Naive thymus-derived CD4-positive, alpha-beta T cell (primary cell): ENCODE measurements at regions not wholly inside any gene's neighbourhood (a gene's known extent, or its start where the extent isn't known, plus 50 kb on each side); places are given as distances from the start of the nearest gene placed in this dataset.

ENCODE experiments used
- ATAC-seq: fragments of 150-1000 bp; cut with Tn5 transposase; 2 replicates; pipeline ENCODE4 v1.10.0; 2021; ENCODE audit warnings: mild to moderate bottlenecking, moderate library complexity
- CTCF ChIA-PET: fragments of 350-600 bp; sonication (Branson Sonifier 250); formaldehyde crosslinking; loops from one replicate; lab custom pipeline; 2021; ENCODE audit warnings: antibody characterized with exemption; lab: Charles Lee
- POLR2A ChIA-PET: fragments of 350-600 bp; sonication (Branson Sonifier 250); formaldehyde crosslinking; loops from one replicate; lab custom pipeline; 2021; ENCODE audit warnings: antibody characterized with exemption, inconsistent platforms; lab: Charles Lee
- DNase-seq, 9 donors: peaks; one replicate each; pipeline versions ENCODE4 v3.0.0 to v3.0.0-alpha.2; 2020 to 2022; ENCODE audit warnings: mixed read lengths in 1 of 9
- H3K27ac ChIP-seq: one replicate; pipeline ENCODE4 v1.7.0; 2013; ENCODE audit warnings: mild to moderate bottlenecking, low read depth, low read length, moderate library complexity
- H3K27me3 ChIP-seq, 2 donors: one replicate each; pipeline ENCODE4 v1.7.0; 2013; ENCODE audit warnings: low read length in 2 of 2, mild to moderate bottlenecking in 2 of 2, moderate library complexity in 2 of 2; ENCODE audit not compliant: control insufficient read depth in 2 of 2, insufficient read depth in 2 of 2
- H3K36me3 ChIP-seq, 3 experiments: 1 replicate in 2 of 3; 2 replicates in 1 of 3; pipeline ENCODE4 v1.7.0; 2013; ENCODE audit warnings: low read length in 3 of 3, mild to moderate bottlenecking in 3 of 3, moderate library complexity in 1 of 3; ENCODE audit not compliant: insufficient read depth in 3 of 3, control insufficient read depth in 2 of 3
- H3K4me1 ChIP-seq, 2 donors: one replicate each; pipeline ENCODE4 v1.7.0; 2013; ENCODE audit warnings: low read length in 2 of 2, mild to moderate bottlenecking in 2 of 2, moderate library complexity in 1 of 2; ENCODE audit not compliant: control insufficient read depth in 2 of 2, insufficient read depth in 2 of 2
- H3K4me3 ChIP-seq: 2 replicates; pipeline ENCODE4 v1.7.0; 2013; ENCODE audit warnings: mild to moderate bottlenecking, low read length
- H3K9me3 ChIP-seq, 3 experiments: 1 replicate in 2 of 3; 2 replicates in 1 of 3; pipeline ENCODE4 v1.7.0; 2013; ENCODE audit warnings: low read length in 3 of 3; ENCODE audit not compliant: control insufficient read depth in 2 of 3
- H3K27ac Mint-ChIP-seq, 9 donors: one replicate each; pipeline ENCODE4 v1.8.0; 2020 to 2022; ENCODE audit warnings: mixed read lengths in 9 of 9, mild to moderate bottlenecking in 8 of 9, moderate library complexity in 5 of 9, inconsistent platforms in 2 of 9
- H3K27me3 Mint-ChIP-seq, 5 donors: one replicate each; pipeline ENCODE4 v1.8.0; 2021 to 2022; ENCODE audit warnings: mixed read lengths in 5 of 5, mild to moderate bottlenecking in 1 of 5
- H3K36me3 Mint-ChIP-seq, 5 donors: one replicate each; pipeline ENCODE4 v1.8.0; 2020 to 2022; ENCODE audit warnings: mixed read lengths in 5 of 5, mild to moderate bottlenecking in 3 of 5, inconsistent platforms in 1 of 5
- H3K4me1 Mint-ChIP-seq, 7 donors: one replicate each; pipeline ENCODE4 v1.8.0; 2020 to 2022; ENCODE audit warnings: mixed read lengths in 7 of 7, mild to moderate bottlenecking in 3 of 7, inconsistent platforms in 1 of 7
- H3K4me3 Mint-ChIP-seq, 10 donors: one replicate each; pipeline ENCODE4 v1.8.0; 2020 to 2022; ENCODE audit warnings: mild to moderate bottlenecking in 10 of 10, mixed read lengths in 10 of 10, moderate library complexity in 6 of 10, inconsistent platforms in 2 of 10
- H3K9me3 Mint-ChIP-seq, 11 donors: one replicate each; pipeline ENCODE4 v1.8.0; 2020 to 2022; ENCODE audit warnings: mixed read lengths in 11 of 11, mild to moderate bottlenecking in 4 of 11, inconsistent platforms in 1 of 11, moderate library complexity in 1 of 11
- intact Hi-C, 2 donors: fragments of 100-400 bp; cut with micrococcal nuclease; formaldehyde crosslinking; loops; one replicate each; pipeline ENCODE4 v1.15.1; 2023

- Mint-ChIP-seq H3K27me3 (no peaks in the 10 kb centered on the region), H3K4me1 (peaks cover 29 to 78% (median 69%) of the 10 kb centered on the region in 7 donors), H3K9me3 (peaks cover 0 to 1% (median 0%) of the 10 kb centered on the region in 11 donors), H3K4me3 (peak overlapping the region in 1 of 10 donors; percentile 6), H3K36me3 (peaks cover 0 to 5% (median 0%) of the 10 kb centered on the region in 5 donors), H3K27ac (no peak overlapping the region)
- Histone ChIP-seq H3K9me3 (no peaks in the 10 kb centered on the region), H3K27ac (no peak overlapping the region), H3K4me1 (peaks cover 22 to 48% of the 10 kb centered on the region in 2 donors), H3K4me3 (no peak overlapping the region), H3K27me3 (no peaks in the 10 kb centered on the region), H3K36me3 (no peaks in the 10 kb centered on the region)
- no peak for ATAC-seq
- intact Hi-C loops = loop anchor here (5.0 to 10.0 kb wide), 7 partner anchors 37 to 847 kb away; partner anchors contain the start of gene GPBP1 (in 1 of the 2)
- DNase-seq = no peak
- ChIA-PET POLR2A (no interaction called here), CTCF (no interaction called here)
Observed at GRCh38 chr5:56325039-56325438, 91.9 kb upstream of the ANKRD55 start.

DNA sequence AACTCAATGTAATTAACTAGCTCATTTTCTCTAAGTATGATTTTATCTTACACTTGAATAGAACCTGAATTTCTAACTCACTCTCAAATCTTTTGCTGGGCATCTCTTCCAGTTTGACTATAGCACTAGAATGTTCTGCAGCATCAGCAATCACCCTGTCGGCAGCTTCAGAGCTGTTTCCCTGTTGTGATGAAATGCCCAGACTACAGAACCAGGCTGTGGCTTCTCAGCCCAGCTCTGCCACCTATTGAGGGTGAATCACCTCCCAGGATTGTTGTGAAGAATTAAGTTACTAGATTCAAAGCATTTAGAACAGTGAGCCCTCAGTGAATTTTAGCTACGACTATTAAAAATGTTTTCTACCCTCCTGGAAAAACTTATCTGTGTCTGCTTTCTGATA is 90.4 kb upstream of the ANKRD55 start:
- ATAC-seq (no peak), DNase-seq (no peak)
- Histone ChIP-seq H3K27ac (no peak overlapping the region), H3K9me3 (no peaks in the 10 kb centered on the region), H3K4me1 (peaks cover 6 to 33% of the 10 kb centered on the region in 2 donors), H3K27me3 (no peaks in the 10 kb centered on the region), H3K4me3 (no peak overlapping the region), H3K36me3 (no peaks in the 10 kb centered on the region)
- ChIA-PET CTCF (interaction anchor here (0.7 to 1.0 kb wide), 4 partner anchors 8 to 514 kb away, joined by 3 to 6 read pairs (median 3); no protein-coding TSS in a partner anchor), POLR2A (interaction anchor here (1.2 to 1.3 kb wide), 2 partner anchors 9 to 157 kb away, joined by 3 to 7 read pairs; no protein-coding TSS in a partner anchor)
- Mint-ChIP-seq H3K27ac (peak overlapping the region in 1 of 9 donors; percentile 32), H3K4me3 (no peak overlapping the region), H3K9me3 (peaks cover 0 to 1% (median 0%) of the 10 kb centered on the region in 11 donors), H3K36me3 (peaks cover 0 to 5% (median 0%) of the 10 kb centered on the region in 5 donors), H3K4me1 (peaks cover 19 to 63% (median 54%) of the 10 kb centered on the region in 7 donors), H3K27me3 (no peaks in the 10 kb centered on the region)
- intact Hi-C loops = loop anchor here in 1 of 2 donors (10.0 kb wide), 1 partner anchor 371 kb away; no protein-coding TSS in a partner anchor

DNA sequence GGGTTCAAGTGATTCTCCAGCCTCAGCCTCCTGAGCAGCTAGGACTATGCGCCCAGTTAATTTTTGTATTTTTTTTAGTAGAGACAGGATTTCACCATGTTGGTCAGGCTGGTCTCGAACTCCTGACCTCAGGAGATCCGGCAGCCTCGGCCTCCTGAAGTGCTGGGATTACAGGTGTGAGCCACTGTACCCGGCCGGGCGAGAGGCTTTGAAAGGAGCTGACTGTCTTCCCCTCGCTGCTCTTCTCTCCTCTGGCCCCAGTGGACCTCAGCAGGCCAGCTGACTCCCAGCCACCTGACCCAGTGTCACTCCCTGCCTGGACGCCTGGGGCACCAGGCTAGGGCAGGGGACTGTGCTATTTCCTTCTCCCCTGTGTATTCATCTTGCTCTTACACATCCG is 89.5 kb upstream of the ANKRD55 start:
- intact Hi-C loops = loop anchor here in 1 of 2 donors (10.0 kb wide), 1 partner anchor 372 kb away; no protein-coding TSS in a partner anchor
- no peaks in the 10 kb centered on the region for H3K27me3 Mint-ChIP-seq
- Histone ChIP-seq H3K27me3 (no peaks in the 10 kb centered on the region), H3K36me3 (no peaks in the 10 kb centered on the region), H3K9me3 (no peaks in the 10 kb centered on the region), H3K27ac (no peak overlapping the region), H3K4me3 (no peak overlapping the region), H3K4me1 (peaks cover 0 to 28% of the 10 kb centered on the region in 2 donors)
- POLR2A ChIA-PET = interaction anchor here (1.3 kb wide), 1 partner anchor 158 kb away, joined by 3 read pairs; no protein-coding TSS in a partner anchor
- H3K27ac Mint-ChIP-seq = no peak overlapping the region
- H3K36me3 Mint-ChIP-seq = peaks cover 0 to 3% (median 0%) of the 10 kb centered on the region in 5 donors
- H3K4me1 Mint-ChIP-seq = peaks cover 10 to 58% (median 48%) of the 10 kb centered on the region in 7 donors
- CTCF ChIA-PET = no interaction called here
- no peaks in the 10 kb centered on the region for H3K9me3 Mint-ChIP-seq
- ATAC-seq (no peak), DNase-seq (no peak)
- no peak overlapping the region for H3K4me3 Mint-ChIP-seq

DNA sequence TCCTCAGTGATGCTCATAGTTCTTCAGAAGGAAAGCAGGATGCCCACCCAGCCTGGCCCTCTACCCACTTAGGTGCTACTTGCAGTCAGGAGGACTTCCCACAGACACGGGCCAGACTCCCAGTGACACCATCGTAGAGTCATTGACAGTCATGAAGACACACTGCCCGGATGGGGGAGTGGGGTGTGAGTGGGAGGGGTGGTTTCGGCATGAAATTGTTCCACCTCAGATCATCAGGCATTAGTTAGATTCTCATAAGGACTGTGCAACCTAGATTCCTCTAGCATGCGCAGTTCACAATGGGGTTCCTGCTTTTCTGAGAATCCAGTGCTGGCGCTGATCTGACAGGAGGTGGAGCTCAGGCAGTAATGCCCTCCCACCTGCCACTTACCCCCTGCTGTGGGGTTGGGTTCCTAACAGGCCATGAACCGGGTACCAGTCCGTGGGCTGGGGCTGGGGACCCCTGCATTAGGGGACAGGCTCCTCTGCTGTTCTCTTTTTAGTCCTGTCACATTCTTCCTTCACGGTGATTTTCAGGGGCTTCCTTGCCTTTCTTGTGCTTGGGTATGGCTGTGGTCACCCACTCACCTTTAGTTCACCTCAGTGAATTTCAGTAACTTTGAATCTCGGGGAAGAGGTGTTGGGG is 88.2 kb upstream of the ANKRD55 start:
- CTCF ChIA-PET = interaction anchor here (1.0 kb wide), 1 partner anchor 49 kb away, joined by 3 read pairs; no protein-coding TSS in a partner anchor

GRCh38 chr5:56320686-56321085 is 87.6 kb upstream of the ANKRD55 start:
- no peak overlapping the region for H3K4me3 Mint-ChIP-seq
- H3K4me1 Mint-ChIP-seq = peaks cover 4 to 58% (median 48%) of the 10 kb centered on the region in 7 donors
- intact Hi-C loops = loop anchor here in 1 of 2 donors (10.0 kb wide), 1 partner anchor 374 kb away; no protein-coding TSS in a partner anchor
- no peaks in the 10 kb centered on the region for H3K9me3 Mint-ChIP-seq
- no peak overlapping the region for H3K27ac Mint-ChIP-seq
- ATAC-seq = no peak
- no peak for DNase-seq
- no peaks in the 10 kb centered on the region for H3K27me3 ChIP-seq
- POLR2A ChIA-PET = interaction anchor here (0.5 to 1.3 kb wide), 2 partner anchors 156 to 514 kb away, joined by 3 read pairs; no protein-coding TSS in a partner anchor
- no peaks in the 10 kb centered on the region for H3K9me3 ChIP-seq
- no peak overlapping the region for H3K27ac ChIP-seq
- CTCF ChIA-PET = interaction anchor here (1.0 kb wide), 1 partner anchor 48 kb away, joined by 3 read pairs; no protein-coding TSS in a partner anchor
- no peak overlapping the region for H3K4me3 ChIP-seq
- peaks cover 0 to 21% of the 10 kb centered on the region in 2 donors for H3K4me1 ChIP-seq
- no peaks in the 10 kb centered on the region for H3K36me3 Mint-ChIP-seq
- no peaks in the 10 kb centered on the region for H3K36me3 ChIP-seq
- H3K27me3 Mint-ChIP-seq = no peaks in the 10 kb centered on the region

More for the DNA sequence above, 88.2 kb upstream of the ANKRD55 start:
- intact Hi-C loops = loop anchor here in 1 of 2 donors (10.0 kb wide), 1 partner anchor 373 kb away; no protein-coding TSS in a partner anchor
- Mint-ChIP-seq H3K27me3 (no peaks in the 10 kb centered on the region), H3K4me1 (peaks cover 7 to 58% (median 48%) of the 10 kb centered on the region in 7 donors), H3K9me3 (no peaks in the 10 kb centered on the region), H3K4me3 (no peak overlapping the region), H3K27ac (peak overlapping the region in 3 of 9 donors; percentile 24 to 46 (median 33)), H3K36me3 (no peaks in the 10 kb centered on the region)
- no peak overlapping the region for H3K4me3 ChIP-seq
- no peaks in the 10 kb centered on the region for H3K36me3 ChIP-seq
- no peaks in the 10 kb centered on the region for H3K9me3 ChIP-seq
- H3K27ac ChIP-seq = no peak overlapping the region
- H3K27me3 ChIP-seq = no peaks in the 10 kb centered on the region
- POLR2A ChIA-PET = interaction anchor here (0.5 to 1.3 kb wide), 2 partner anchors 156 to 514 kb away, joined by 3 read pairs; no protein-coding TSS in a partner anchor
- DNase-seq = no peak
- H3K4me1 ChIP-seq = peaks cover 0 to 22% of the 10 kb centered on the region in 2 donors
- peak; percentile 60 for ATAC-seq

- ATAC-seq = no peak
- Mint-ChIP-seq H3K9me3 (no peaks in the 10 kb centered on the region), H3K36me3 (no peaks in the 10 kb centered on the region), H3K27me3 (no peaks in the 10 kb centered on the region), H3K4me1 (peaks cover 4 to 53% (median 42%) of the 10 kb centered on the region in 7 donors), H3K4me3 (peak overlapping the region in 1 of 10 donors; percentile 20), H3K27ac (peak overlapping the region in 3 of 9 donors; percentile 38 to 74 (median 50))
- peaks cover 0 to 22% of the 10 kb centered on the region in 2 donors for H3K4me1 ChIP-seq
- POLR2A ChIA-PET = no interaction called here
- no peak for DNase-seq
- H3K27ac ChIP-seq = no peak overlapping the region
- intact Hi-C loops = loop anchor here in 1 of 2 donors (10.0 kb wide), 1 partner anchor 375 kb away; no protein-coding TSS in a partner anchor
- CTCF ChIA-PET = no interaction called here
- no peaks in the 10 kb centered on the region for H3K27me3 ChIP-seq
- H3K4me3 ChIP-seq = no peak overlapping the region
- no peaks in the 10 kb centered on the region for H3K36me3 ChIP-seq
- no peaks in the 10 kb centered on the region for H3K9me3 ChIP-seq
Observed at GRCh38 chr5:56319526-56320181, 86.5 kb upstream of the ANKRD55 start.
